ENCODE measurements at regions not wholly inside any gene's neighbourhood (a gene's known extent, or its start where the extent isn't known, plus 50 kb on each side); places are given as distances from the start of the nearest gene placed in this dataset.

DNA sequence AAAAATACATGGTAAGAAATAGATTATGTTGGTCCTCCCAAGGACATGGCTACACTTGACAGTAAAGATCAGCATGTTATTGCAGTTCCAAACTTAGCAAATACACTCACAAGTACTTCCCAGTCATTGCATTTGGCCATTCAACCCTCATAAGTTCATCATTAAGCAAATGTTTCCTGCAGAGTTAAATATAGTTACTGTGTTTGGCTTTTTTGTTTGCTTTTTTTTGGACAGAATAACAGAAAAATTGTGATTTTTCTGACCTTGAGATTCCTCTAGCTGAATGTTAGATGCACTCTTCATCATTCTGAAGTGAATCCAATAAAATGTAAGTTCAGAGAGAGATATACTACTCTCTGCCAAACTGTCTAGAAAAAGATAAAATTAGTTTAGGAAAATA is 295.3 kb downstream of the GPD2 start:
- DNase-seq (ENCODE audit: low read depth), result no peak
- POLR2A ChIA-PET, result no interaction called here
- no peak overlapping the region for H3K4me3 ChIP-seq (ENCODE audit: low read depth, low read length)
- no peaks in the 10 kb centered on the region for H3K36me3 ChIP-seq (ENCODE audit: control insufficient read depth, insufficient read depth, low read length)
- TF ChIP-seq, protein P1, sequence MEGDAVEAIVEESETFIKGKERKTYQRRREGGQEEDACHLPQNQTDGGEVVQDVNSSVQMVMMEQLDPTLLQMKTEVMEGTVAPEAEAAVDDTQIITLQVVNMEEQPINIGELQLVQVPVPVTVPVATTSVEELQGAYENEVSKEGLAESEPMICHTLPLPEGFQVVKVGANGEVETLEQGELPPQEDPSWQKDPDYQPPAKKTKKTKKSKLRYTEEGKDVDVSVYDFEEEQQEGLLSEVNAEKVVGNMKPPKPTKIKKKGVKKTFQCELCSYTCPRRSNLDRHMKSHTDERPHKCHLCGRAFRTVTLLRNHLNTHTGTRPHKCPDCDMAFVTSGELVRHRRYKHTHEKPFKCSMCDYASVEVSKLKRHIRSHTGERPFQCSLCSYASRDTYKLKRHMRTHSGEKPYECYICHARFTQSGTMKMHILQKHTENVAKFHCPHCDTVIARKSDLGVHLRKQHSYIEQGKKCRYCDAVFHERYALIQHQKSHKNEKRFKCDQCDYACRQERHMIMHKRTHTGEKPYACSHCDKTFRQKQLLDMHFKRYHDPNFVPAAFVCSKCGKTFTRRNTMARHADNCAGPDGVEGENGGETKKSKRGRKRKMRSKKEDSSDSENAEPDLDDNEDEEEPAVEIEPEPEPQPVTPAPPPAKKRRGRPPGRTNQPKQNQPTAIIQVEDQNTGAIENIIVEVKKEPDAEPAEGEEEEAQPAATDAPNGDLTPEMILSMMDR (IDR thresholded peaks at IDR 0.05; ENCODE audit: insufficient read depth, low read depth, low read length), result no peak
- no peaks in the 10 kb centered on the region for H3K27me3 ChIP-seq (ENCODE audit: control insufficient read depth, insufficient read depth, low read length)
- CTCF ChIA-PET, result no interaction called here

DNA sequence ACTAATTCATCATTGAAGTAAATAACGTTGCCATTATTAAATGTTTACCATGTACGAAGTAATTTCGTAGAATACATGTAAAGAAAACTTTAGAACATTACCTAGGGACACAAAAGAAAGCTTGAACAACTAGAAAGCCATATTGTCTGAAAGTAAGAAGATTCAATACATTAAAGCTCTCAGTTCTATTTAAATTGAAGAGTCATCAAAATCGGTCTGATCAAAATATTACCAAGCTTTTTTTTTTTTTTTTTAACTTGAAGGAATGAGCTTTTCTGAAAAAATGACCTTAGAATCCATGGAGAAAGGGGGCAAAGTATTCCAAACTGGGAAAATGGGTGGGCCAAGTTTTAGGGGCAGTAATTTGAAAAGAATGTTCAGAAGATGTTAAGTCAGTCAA is 300.8 kb downstream of the GPD2 start:
- DNase-seq (ENCODE audit: low read depth), result no peak
- Histone ChIP-seq H3K4me3 (ENCODE audit: low read depth, low read length) (no peak overlapping the region), H3K27me3 (ENCODE audit: control insufficient read depth, insufficient read depth, low read length) (no peaks in the 10 kb centered on the region), H3K36me3 (ENCODE audit: control insufficient read depth, insufficient read depth, low read length) (no peaks in the 10 kb centered on the region)
- TF ChIP-seq, protein P1 (IDR thresholded peaks at IDR 0.05; ENCODE audit: insufficient read depth, low read depth, low read length), result no peak
- ChIA-PET CTCF (no interaction called here), POLR2A (no interaction called here)

DNA sequence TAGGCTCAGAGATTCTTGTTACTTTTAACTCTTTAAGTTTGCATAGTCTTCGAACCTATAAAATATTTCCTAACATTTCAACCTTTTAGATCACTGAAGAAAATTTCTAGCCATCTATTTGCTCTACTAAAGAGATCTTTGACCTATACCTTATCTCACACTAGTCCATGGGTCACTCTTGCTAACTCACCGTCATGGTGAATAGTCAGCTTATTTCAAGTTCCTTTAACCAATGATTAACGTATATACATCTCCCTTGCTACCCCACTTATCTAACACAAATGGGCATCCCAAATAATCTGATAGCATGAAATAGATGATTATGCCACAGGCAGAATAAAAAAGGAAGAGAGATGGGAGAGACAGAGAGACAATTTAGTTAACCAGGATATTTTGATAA is 303.1 kb downstream of the GPD2 start:
- POLR2A ChIA-PET, result interaction anchor here (0.6 kb wide), 1 partner anchor 64 kb away, joined by 7 read pairs; no protein-coding TSS in a partner anchor
- Histone ChIP-seq H3K27me3 (ENCODE audit: control insufficient read depth, insufficient read depth, low read length) (no peaks in the 10 kb centered on the region), H3K4me3 (ENCODE audit: low read depth, low read length) (no peak overlapping the region), H3K36me3 (ENCODE audit: control insufficient read depth, insufficient read depth, low read length) (no peaks in the 10 kb centered on the region)
- TF ChIP-seq, protein P1 (IDR thresholded peaks at IDR 0.05; ENCODE audit: insufficient read depth, low read depth, low read length), result no peak
- CTCF ChIA-PET, result no interaction called here
- no peak for DNase-seq (ENCODE audit: low read depth)

DNA sequence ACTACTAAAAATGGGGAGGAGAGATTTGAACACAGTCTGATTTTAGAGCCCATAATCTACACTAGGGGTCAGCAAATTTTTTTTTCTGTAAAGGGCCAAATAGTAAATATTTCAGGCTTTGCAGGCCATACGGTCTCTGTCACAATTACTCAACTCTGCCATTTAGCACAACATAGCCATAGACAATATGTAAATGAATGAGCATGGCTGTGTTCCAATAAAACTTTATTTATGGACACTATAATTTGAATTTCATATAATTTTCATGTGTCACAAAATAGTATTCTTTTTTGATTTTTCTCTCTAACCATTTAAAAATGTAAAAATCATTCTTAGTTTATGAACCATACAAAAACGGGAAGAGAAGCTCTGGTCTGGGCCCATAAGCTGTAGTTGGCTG is 309.4 kb downstream of the GPD2 start:
- DNase-seq (ENCODE audit: low read depth), result no peak
- ChIA-PET CTCF (no interaction called here), POLR2A (no interaction called here)
- TF ChIP-seq, protein P1 (IDR thresholded peaks at IDR 0.05; ENCODE audit: insufficient read depth, low read depth, low read length), result no peak
- no peak overlapping the region for H3K4me3 ChIP-seq (ENCODE audit: low read depth, low read length)
- no peaks in the 10 kb centered on the region for H3K36me3 ChIP-seq (ENCODE audit: control insufficient read depth, insufficient read depth, low read length)
- no peaks in the 10 kb centered on the region for H3K27me3 ChIP-seq (ENCODE audit: control insufficient read depth, insufficient read depth, low read length)

DNA sequence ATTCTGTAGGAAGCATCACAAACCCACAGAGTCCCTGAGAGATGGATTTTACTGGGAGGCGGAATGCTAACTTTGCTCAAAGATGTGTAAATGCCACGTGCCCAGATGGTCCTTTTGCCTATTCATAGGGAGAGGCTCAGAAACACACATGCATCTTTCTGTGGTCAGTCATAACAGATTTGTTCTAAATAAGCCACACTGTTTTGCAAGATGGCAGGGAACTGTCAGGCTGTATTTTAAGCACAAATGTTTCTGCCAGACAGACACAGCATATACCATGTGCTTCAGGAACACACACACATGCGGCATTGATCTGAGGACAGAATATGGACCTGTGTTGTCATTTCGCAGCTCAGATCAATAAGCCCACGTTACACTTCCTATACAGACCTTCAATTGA is 312.0 kb downstream of the GPD2 start:
- DNase-seq (ENCODE audit: low read depth), result no peak
- no peaks in the 10 kb centered on the region for H3K36me3 ChIP-seq (ENCODE audit: control insufficient read depth, insufficient read depth, low read length)
- TF ChIP-seq, protein P1 (IDR thresholded peaks at IDR 0.05; ENCODE audit: insufficient read depth, low read depth, low read length), result no peak
- CTCF ChIA-PET, result no interaction called here
- H3K4me3 ChIP-seq (ENCODE audit: low read depth, low read length), result no peak overlapping the region
- POLR2A ChIA-PET, result no interaction called here
- no peaks in the 10 kb centered on the region for H3K27me3 ChIP-seq (ENCODE audit: control insufficient read depth, insufficient read depth, low read length)

Data from BJ (cell line).